T follicular helper cell (primary cell): ENCODE measurements at regions not wholly inside any gene's neighbourhood (a gene's known extent, or its start where the extent isn't known, plus 50 kb on each side); places are given as distances from the start of the nearest gene placed in this dataset.
A peak's percentile ranks its signal among the peaks of the same experiment; 100 is the strongest.
"Not testable (repeated sequence)": the region's sequence is repeated elsewhere in the genome, so short reads cannot be mapped to it uniquely, and the experiment has no call there.

Source experiments
- DNase-seq: peaks from one replicate; pipeline ENCODE4 v3.0.0-alpha.2; 2020; ENCODE audit warnings: low read depth

GRCh38 chr6:137804637-137805036 lies 62.4 kb upstream of the TNFAIP3 start:
- no peak for DNase-seq

GRCh38 chr6:137805622-137806021 lies 61.4 kb upstream of the TNFAIP3 start:
- DNase-seq: no peak

- DNase-seq: no peak
Observed at GRCh38 chr6:137806914-137807682, 60.0 kb upstream of the TNFAIP3 start.

- DNase-seq: no peak
Observed at GRCh38 chr6:137808191-137808590, 58.9 kb upstream of the TNFAIP3 start.

GRCh38 chr6:137808836-137809315 lies 58.2 kb upstream of the TNFAIP3 start:
- DNase-seq: no peak

GRCh38 chr6:137809895-137810553 lies 57.0 kb upstream of the TNFAIP3 start:
- not testable (repeated sequence) for DNase-seq

GRCh38 chr6:137810554-137811120 lies 56.4 kb upstream of the TNFAIP3 start:
- no peak for DNase-seq

GRCh38 chr6:137811121-137811915 lies 55.7 kb upstream of the TNFAIP3 start:
- DNase-seq: peak; percentile 68

- no peak for DNase-seq
Observed at GRCh38 chr6:137811916-137812553, 55.0 kb upstream of the TNFAIP3 start.

- no peak for DNase-seq
Observed at GRCh38 chr6:137813308-137813970, 53.6 kb upstream of the TNFAIP3 start.

GRCh38 chr6:137814030-137814429 lies 53.0 kb upstream of the TNFAIP3 start:
- not testable (repeated sequence) for DNase-seq

- DNase-seq: no peak
Observed at GRCh38 chr6:137815692-137816091, 51.4 kb upstream of the TNFAIP3 start.

GRCh38 chr6:137816133-137816579 lies 50.9 kb upstream of the TNFAIP3 start:
- DNase-seq: no peak

- DNase-seq: no peak
Observed at GRCh38 chr6:137816688-137817618, 50.1 kb upstream of the TNFAIP3 start.
